Keratinocyte (primary cell): ENCODE measurements at regions not wholly inside any gene's neighbourhood (a gene's known extent, or its start where the extent isn't known, plus 50 kb on each side); places are given as distances from the start of the nearest gene placed in this dataset.

Experiments used
- DNase-seq: peaks from one replicate; pipeline ENCODE4 v3.0.0-alpha.2; 2011; ENCODE audit warnings: low read depth, missing footprints, low spot score
- FAIRE-seq: peaks from 2 replicates; lab custom pipeline; 2011; peaks lifted over from hg19 to GRCh38; lab: Jason Lieb, UNC
- H2AFZ ChIP-seq: 2 replicates; pipeline ENCODE4 v1.6.0; 2012; ENCODE audit warnings: low read length, control low read depth, inconsistent platforms; ENCODE audit not compliant: control insufficient read depth
- H3K27ac ChIP-seq: 2 replicates; pipeline ENCODE4 v1.5.1; 2011; ENCODE audit warnings: low read length; ENCODE audit not compliant: control insufficient read depth, insufficient read depth
- H3K27me3 ChIP-seq: 3 replicates; pipeline ENCODE4 v1.6.0; 2011; ENCODE audit warnings: low read length; ENCODE audit not compliant: control insufficient read depth, insufficient read depth; ENCODE audit errors: extremely low read depth
- H3K36me3 ChIP-seq, 2 experiments: 2 replicates in 1 of 2; 3 replicates in 1 of 2; pipeline ENCODE4 v1.5.1; 2011; ENCODE audit warnings: low read length in 2 of 2, mild to moderate bottlenecking in 1 of 2; ENCODE audit not compliant: control insufficient read depth in 2 of 2, insufficient read depth in 2 of 2; ENCODE audit errors: extremely low read depth in 1 of 2
- H3K4me1 ChIP-seq: 3 replicates; pipeline ENCODE4 v1.5.1; 2011; ENCODE audit warnings: low read length; ENCODE audit not compliant: control insufficient read depth, insufficient read depth; ENCODE audit errors: extremely low read depth
- H3K4me2 ChIP-seq: 3 replicates; pipeline ENCODE4 v1.6.0; 2011; ENCODE audit warnings: low read depth, low read length; ENCODE audit not compliant: control insufficient read depth, insufficient read depth; ENCODE audit errors: extremely low read depth
- H3K4me3 ChIP-seq, 3 experiments: fragments of 200-600 bp in 1 of 3; sonication (generic) in 1 of 3; 2 replicates in 2 of 3; 3 replicates in 1 of 3; pipeline ENCODE4 v1.5.1; 2011 to 2016; ENCODE audit warnings: low read length in 3 of 3, mild to moderate bottlenecking in 3 of 3, control low read depth in 2 of 3, inconsistent platforms in 1 of 3, low read depth in 1 of 3, mixed read lengths in 1 of 3, mixed run types in 1 of 3, moderate library complexity in 1 of 3; ENCODE audit not compliant: control insufficient read depth in 2 of 3, insufficient read depth in 2 of 3; ENCODE audit errors: extremely low read depth in 1 of 3
- H3K79me2 ChIP-seq: 2 replicates; pipeline ENCODE4 v1.6.0; 2012; ENCODE audit warnings: low read length; ENCODE audit not compliant: control insufficient read depth, insufficient read depth
- H3K9ac ChIP-seq: 3 replicates; pipeline ENCODE4 v1.6.0; 2011; ENCODE audit warnings: low read length; ENCODE audit not compliant: control insufficient read depth, insufficient read depth; ENCODE audit errors: extremely low read depth
- H3K9me1 ChIP-seq: 3 replicates; pipeline ENCODE4 v1.6.0; 2011; ENCODE audit warnings: low read length; ENCODE audit not compliant: control insufficient read depth, insufficient read depth; ENCODE audit errors: extremely low read depth
- H3K9me3 ChIP-seq: 2 replicates; pipeline ENCODE4 v1.5.1; 2012; ENCODE audit warnings: low read depth, low read length; ENCODE audit not compliant: control insufficient read depth
- H4K20me1 ChIP-seq: 3 replicates; pipeline ENCODE4 v1.6.0; 2011; ENCODE audit warnings: low read length; ENCODE audit not compliant: control insufficient read depth, insufficient read depth; ENCODE audit errors: extremely low read depth
- EZH2 ChIP-seq: IDR thresholded peaks from one replicate; pipeline ENCODE4 v1.6.1; 2012; ENCODE audit warnings: inconsistent platforms, mild to moderate bottlenecking, low read length, moderate library complexity
- dilution Hi-C: fragments of 300-500 bp; cut with MboI; formaldehyde crosslinking; loops from one replicate; pipeline ENCODE4 v1.7.0; 2020; ENCODE audit warnings: low sequenced_read_pairs; ENCODE audit not compliant: extremely low pct_ligation_motif_present
- TF ChIP-seq, protein P1 (sequence below), 3 experiments: IDR thresholded peaks in 1 of 3; conservative IDR thresholded peaks in 1 of 3; optimal IDR thresholded peaks in 1 of 3; 2 replicates in 2 of 3; 3 replicates in 1 of 3; pipeline versions ENCODE3 to v1.5.1; 2011; ENCODE audit warnings: low read length in 3 of 3, mild to moderate bottlenecking in 3 of 3, moderate library complexity in 2 of 3, control low read depth in 1 of 3, inconsistent platforms in 1 of 3; ENCODE audit not compliant: insufficient read depth in 2 of 3; ENCODE audit errors: extremely low read depth in 1 of 3

DNA sequence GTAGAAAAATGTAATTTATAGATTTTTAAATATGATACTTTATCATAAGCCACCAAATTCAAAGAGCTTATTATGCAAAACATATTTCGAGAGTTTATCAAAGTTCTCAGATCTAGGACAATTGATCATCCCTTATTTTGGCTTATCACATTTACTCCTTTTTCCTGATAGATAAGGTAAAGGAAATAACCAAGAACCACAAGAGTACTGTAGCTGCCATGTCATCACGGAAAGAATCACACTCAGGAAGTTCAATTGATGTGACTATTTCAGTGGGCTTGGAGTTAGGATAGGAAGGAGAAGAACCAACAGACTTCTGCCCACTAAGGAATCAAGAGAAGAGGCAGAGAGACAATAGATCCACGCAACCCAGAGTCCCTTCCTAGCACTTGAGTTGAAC lies 142.7 kb upstream of the TMCO5A start:
- Histone ChIP-seq H3K9me1 (no peaks in the 10 kb centered on the region), H3K79me2 (no peaks in the 10 kb centered on the region)
- dilution Hi-C loops = no loop called here

GRCh38 chr15:37792351-37792750 lies 142.1 kb upstream of the TMCO5A start:
- Histone ChIP-seq H3K79me2 (no peaks in the 10 kb centered on the region), H3K9ac (no peak overlapping the region), H2AFZ (no peak overlapping the region), H3K9me1 (no peaks in the 10 kb centered on the region), H3K4me3 (no peak overlapping the region), H4K20me1 (no peaks in the 10 kb centered on the region), H3K9me3 (no peaks in the 10 kb centered on the region), H3K27me3 (no peaks in the 10 kb centered on the region), H3K4me1 (peaks cover 9% of the 10 kb centered on the region), H3K27ac (no peak overlapping the region), H3K4me2 (no peak overlapping the region), H3K36me3 (no peaks in the 10 kb centered on the region)
- TF ChIP-seq, protein P1, sequence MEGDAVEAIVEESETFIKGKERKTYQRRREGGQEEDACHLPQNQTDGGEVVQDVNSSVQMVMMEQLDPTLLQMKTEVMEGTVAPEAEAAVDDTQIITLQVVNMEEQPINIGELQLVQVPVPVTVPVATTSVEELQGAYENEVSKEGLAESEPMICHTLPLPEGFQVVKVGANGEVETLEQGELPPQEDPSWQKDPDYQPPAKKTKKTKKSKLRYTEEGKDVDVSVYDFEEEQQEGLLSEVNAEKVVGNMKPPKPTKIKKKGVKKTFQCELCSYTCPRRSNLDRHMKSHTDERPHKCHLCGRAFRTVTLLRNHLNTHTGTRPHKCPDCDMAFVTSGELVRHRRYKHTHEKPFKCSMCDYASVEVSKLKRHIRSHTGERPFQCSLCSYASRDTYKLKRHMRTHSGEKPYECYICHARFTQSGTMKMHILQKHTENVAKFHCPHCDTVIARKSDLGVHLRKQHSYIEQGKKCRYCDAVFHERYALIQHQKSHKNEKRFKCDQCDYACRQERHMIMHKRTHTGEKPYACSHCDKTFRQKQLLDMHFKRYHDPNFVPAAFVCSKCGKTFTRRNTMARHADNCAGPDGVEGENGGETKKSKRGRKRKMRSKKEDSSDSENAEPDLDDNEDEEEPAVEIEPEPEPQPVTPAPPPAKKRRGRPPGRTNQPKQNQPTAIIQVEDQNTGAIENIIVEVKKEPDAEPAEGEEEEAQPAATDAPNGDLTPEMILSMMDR (optimal IDR thresholded peaks at IDR 0.05 in 1 of 3, IDR thresholded peaks at IDR 0.05 in 1 of 3, conservative IDR thresholded peaks at IDR 0.05 in 1 of 3; ENCODE audit: extremely low read depth in 1 of 3, insufficient read depth in 2 of 3, low read length in 3 of 3) = no peak
- no peak for TF ChIP-seq EZH2
- FAIRE-seq = no peak
- dilution Hi-C loops = no loop called here
- DNase-seq = no peak

More for the DNA sequence above, 142.7 kb upstream of the TMCO5A start:
- FAIRE-seq (no peak), DNase-seq (no peak)
- no peaks in the 10 kb centered on the region for H3K36me3 ChIP-seq
- H3K9ac ChIP-seq = no peak overlapping the region
- H4K20me1 ChIP-seq = no peaks in the 10 kb centered on the region
- no peaks in the 10 kb centered on the region for H3K9me3 ChIP-seq
- no peak overlapping the region for H3K4me3 ChIP-seq
- TF ChIP-seq EZH2 = no peak
- TF ChIP-seq, protein P1 (optimal IDR thresholded peaks at IDR 0.05 in 1 of 3, IDR thresholded peaks at IDR 0.05 in 1 of 3, conservative IDR thresholded peaks at IDR 0.05 in 1 of 3; ENCODE audit: extremely low read depth in 1 of 3, insufficient read depth in 2 of 3, low read length in 3 of 3) = no peak
- no peak overlapping the region for H2AFZ ChIP-seq
- no peak overlapping the region for H3K27ac ChIP-seq
- no peaks in the 10 kb centered on the region for H3K27me3 ChIP-seq
- no peak overlapping the region for H3K4me2 ChIP-seq
- H3K4me1 ChIP-seq = peaks cover 9% of the 10 kb centered on the region
